ENCODE measurements at regions not wholly inside any gene's neighbourhood (a gene's known extent, or its start where the extent isn't known, plus 50 kb on each side); places are given as distances from the start of the nearest gene placed in this dataset.
A peak's percentile ranks its signal among the peaks of the same experiment; 100 is the strongest.

- no peaks in the 10 kb centered on the region for H3K79me2 ChIP-seq (ENCODE audit: insufficient read depth, low read length)
- no peaks in the 10 kb centered on the region for H4K20me1 ChIP-seq (ENCODE audit: insufficient read depth, low read length)
- peak overlapping the region; percentile 50; the same call in 1 of the 2 replicates for H3K4me2 ChIP-seq (ENCODE audit: low read depth, low read length)
- ATAC-seq (no peak), DNase-seq (ENCODE audit: low spot score) (no peak), FAIRE-seq (no peak)
- no TSS peak for BruUV-seq (replicated peaks)
- H3K9me3 ChIP-seq (ENCODE audit: low read length): no peaks in the 10 kb centered on the region
- peaks cover 84% of the 10 kb centered on the region for H3K4me1 ChIP-seq (ENCODE audit: insufficient read depth, low read length)
- in situ Hi-C loops (cut with HindIII; ENCODE audit: extremely low pct_ligation_motif_present, low pct_unique_long_range_greater_than_20kb): no loop called here
- no peaks in the 10 kb centered on the region for H3K27me3 ChIP-seq (ENCODE audit: control insufficient read depth in 1 of 2, insufficient read depth in 2 of 2, low read length in 2 of 2)
- H3K36me3 ChIP-seq (replicated peaks in 1 of 2; ENCODE audit: control insufficient read depth in 1 of 2, insufficient read depth in 2 of 2, low read length in 2 of 2): no peaks in the 10 kb centered on the region
- H3K4me3 ChIP-seq (replicated peaks in 1 of 3; ENCODE audit: insufficient read depth in 1 of 3, low read depth in 2 of 3, low read length in 3 of 3): no peak overlapping the region
- WGBS (ENCODE audit: low lambda C conversion rate): 100% methylated on average over 1 of the region's 1 CpG
- H3K27ac ChIP-seq (ENCODE audit: extremely low read length, insufficient read depth, low read length): peak overlapping the region; percentile 50
- ChIA-PET CTCF (ENCODE audit: low intra/inter-chr PET ratio, low total read pairs) (no interaction called here), POLR2A (interaction anchor here (0.9 to 1.5 kb wide), 4 partner anchors 19 to 137 kb away, joined by 3 to 9 read pairs (median 4); no protein-coding TSS in a partner anchor)
- intact Hi-C loops (cut with micrococcal nuclease; ENCODE audit: unreplicated experiment): no loop called here
- no peak overlapping the region for H2AFZ ChIP-seq (ENCODE audit: low read length)
- no peak overlapping the region for H3K9ac ChIP-seq (ENCODE audit: insufficient read depth, low read depth, low read length)
- TF ChIP-seq MAFK (conservative IDR thresholded peaks at IDR 0.05 in 1 of 2, IDR thresholded peaks at IDR 0.05 in 1 of 2; ENCODE audit: low read length in 2 of 2) (peak; percentile 63 to 80; a peak in 3 of 4 replicates), PHF8 (CRISPR knock-in tag; IDR thresholded peaks at IDR 0.05) (no peak), MAFF (IDR thresholded peaks at IDR 0.05; ENCODE audit: low read depth, low read length) (peak; percentile 77)
- TF ChIP-seq, protein P1, sequence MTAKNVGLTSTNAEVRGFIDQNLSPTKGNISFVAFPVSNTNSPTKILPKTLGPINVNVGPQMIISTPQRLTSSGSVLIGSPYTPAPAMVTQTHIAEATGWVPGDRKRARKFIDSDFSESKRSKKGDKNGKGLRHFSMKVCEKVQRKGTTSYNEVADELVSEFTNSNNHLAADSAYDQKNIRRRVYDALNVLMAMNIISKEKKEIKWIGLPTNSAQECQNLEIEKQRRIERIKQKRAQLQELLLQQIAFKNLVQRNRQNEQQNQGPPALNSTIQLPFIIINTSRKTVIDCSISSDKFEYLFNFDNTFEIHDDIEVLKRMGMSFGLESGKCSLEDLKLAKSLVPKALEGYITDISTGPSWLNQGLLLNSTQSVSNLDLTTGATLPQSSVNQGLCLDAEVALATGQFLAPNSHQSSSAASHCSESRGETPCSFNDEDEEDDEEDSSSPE (CRISPR knock-in tag; IDR thresholded peaks at IDR 0.05): no peak
These were observed 138.7 kb upstream of the IRF2BP2 start for GRCh38 chr1:234748713-234749112.

- Histone ChIP-seq H3K27me3 (ENCODE audit: control insufficient read depth in 1 of 2, insufficient read depth in 2 of 2, low read length in 2 of 2) (no peaks in the 10 kb centered on the region), H3K79me2 (ENCODE audit: insufficient read depth, low read length) (no peaks in the 10 kb centered on the region), H2AFZ (ENCODE audit: low read length) (no peak overlapping the region), H3K36me3 (replicated peaks in 1 of 2; ENCODE audit: control insufficient read depth in 1 of 2, insufficient read depth in 2 of 2, low read length in 2 of 2) (no peaks in the 10 kb centered on the region), H3K4me3 (replicated peaks in 1 of 3; ENCODE audit: insufficient read depth in 1 of 3, low read depth in 2 of 3, low read length in 3 of 3) (peak overlapping the region in 1 of 3 experiments; percentile 18; a peak in 1 of 6 replicates), H3K9ac (ENCODE audit: insufficient read depth, low read depth, low read length) (peak overlapping the region; percentile 38), H4K20me1 (ENCODE audit: insufficient read depth, low read length) (no peaks in the 10 kb centered on the region), H3K4me2 (ENCODE audit: low read depth, low read length) (peak overlapping the region; percentile 50), H3K4me1 (ENCODE audit: insufficient read depth, low read length) (peaks cover 86% of the 10 kb centered on the region), H3K27ac (ENCODE audit: extremely low read length, insufficient read depth, low read length) (peak overlapping the region; percentile 50), H3K9me3 (ENCODE audit: low read length) (no peaks in the 10 kb centered on the region)
- in situ Hi-C loops (cut with HindIII; ENCODE audit: extremely low pct_ligation_motif_present, low pct_unique_long_range_greater_than_20kb) (no loop called here), intact Hi-C loops (cut with micrococcal nuclease; ENCODE audit: unreplicated experiment) (no loop called here)
- no TSS peak for BruUV-seq (replicated peaks)
- no peak for ATAC-seq
- 72% methylated on average over 7 of the region's 7 CpGs for WGBS (ENCODE audit: low lambda C conversion rate)
- CTCF ChIA-PET (ENCODE audit: low intra/inter-chr PET ratio, low total read pairs): no interaction called here
- DNase-seq (ENCODE audit: low spot score): peak; percentile 67
- FAIRE-seq: peak; percentile 86
- POLR2A ChIA-PET: interaction anchor here (0.9 to 1.5 kb wide), 5 partner anchors 20 to 137 kb away, joined by 3 to 9 read pairs (median 3); no protein-coding TSS in a partner anchor
- TF ChIP-seq SMARCC2 (IDR thresholded peaks at IDR 0.05) (no peak), CBX5 (CRISPR knock-in tag; IDR thresholded peaks at IDR 0.05; ENCODE audit: borderline replicate concordance) (no peak), ETV6 (CRISPR knock-in tag; conservative IDR thresholded peaks at IDR 0.05) (no peak), KAT7 (CRISPR knock-in tag; IDR thresholded peaks at IDR 0.05; ENCODE audit: borderline replicate concordance) (no peak), ZMYM2 (CRISPR knock-in tag; IDR thresholded peaks at IDR 0.05) (0 out of 2 replicates have a peak, but pooled peaks have one; percentile 65), ZFAT (CRISPR knock-in tag; conservative IDR thresholded peaks at IDR 0.05) (no peak), ZBTB49 (CRISPR knock-in tag; IDR thresholded peaks at IDR 0.05; ENCODE audit: borderline replicate concordance) (no peak), ZFP36L1 (CRISPR knock-in tag; IDR thresholded peaks at IDR 0.05) (no peak)
- TF ChIP-seq, protein P2, sequence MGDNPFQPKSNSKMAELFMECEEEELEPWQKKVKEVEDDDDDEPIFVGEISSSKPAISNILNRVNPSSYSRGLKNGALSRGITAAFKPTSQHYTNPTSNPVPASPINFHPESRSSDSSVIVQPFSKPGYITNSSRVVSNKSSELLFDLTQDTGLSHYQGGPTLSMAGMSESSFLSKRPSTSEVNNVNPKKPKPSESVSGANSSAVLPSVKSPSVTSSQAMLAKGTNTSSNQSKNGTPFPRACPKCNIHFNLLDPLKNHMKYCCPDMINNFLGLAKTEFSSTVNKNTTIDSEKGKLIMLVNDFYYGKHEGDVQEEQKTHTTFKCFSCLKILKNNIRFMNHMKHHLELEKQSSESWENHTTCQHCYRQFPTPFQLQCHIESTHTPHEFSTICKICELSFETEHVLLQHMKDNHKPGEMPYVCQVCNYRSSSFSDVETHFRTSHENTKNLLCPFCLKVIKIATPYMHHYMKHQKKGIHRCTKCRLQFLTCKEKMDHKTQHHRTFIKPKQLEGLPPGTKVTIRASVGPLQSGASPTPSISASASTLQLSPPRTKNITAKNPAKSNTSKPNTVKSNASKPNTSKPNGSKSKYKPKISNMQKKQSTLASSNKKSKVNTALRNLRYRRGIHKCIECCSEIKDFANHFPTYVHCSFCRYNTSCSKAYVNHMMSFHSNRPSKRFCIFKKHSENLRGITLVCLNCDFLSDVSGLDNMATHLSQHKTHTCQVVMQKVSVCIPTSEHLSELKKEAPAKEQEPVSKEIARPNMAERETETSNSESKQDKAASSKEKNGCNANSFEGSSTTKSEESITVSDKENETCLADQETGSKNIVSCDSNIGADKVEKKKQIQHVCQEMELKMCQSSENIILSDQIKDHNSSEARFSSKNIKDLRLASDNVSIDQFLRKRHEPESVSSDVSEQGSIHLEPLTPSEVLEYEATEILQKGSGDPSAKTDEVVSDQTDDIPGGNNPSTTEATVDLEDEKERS (CRISPR knock-in tag; IDR thresholded peaks at IDR 0.05): no peak
These were observed 138.1 kb upstream of the IRF2BP2 start for GRCh38 chr1:234748066-234748465.
